ENCODE measurements at regions not wholly inside any gene's neighbourhood (a gene's known extent, or its start where the extent isn't known, plus 50 kb on each side); places are given as distances from the start of the nearest gene placed in this dataset.

DNA sequence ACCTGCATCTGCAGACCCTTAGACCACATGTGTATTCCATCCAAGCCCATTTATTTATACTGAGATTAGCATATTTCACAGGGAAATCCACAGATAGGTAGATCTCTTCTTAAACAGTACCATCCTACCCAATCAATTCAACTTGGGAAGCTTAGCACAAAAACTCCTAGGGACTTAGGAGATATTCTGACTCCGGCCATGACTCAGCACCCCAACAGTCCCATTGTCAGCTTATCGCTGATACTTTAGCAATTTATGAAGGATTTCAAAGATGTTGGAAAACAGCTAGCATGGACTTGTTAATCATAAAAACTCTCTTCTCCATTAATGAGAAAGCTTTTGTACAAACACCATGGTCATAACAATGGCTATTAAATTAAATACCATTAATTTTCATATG, 236.2 kb upstream of the PREP start:
- no peak for TF ChIP-seq CTCF (IDR thresholded peaks at IDR 0.05)
- TF ChIP-seq EZH2 (IDR thresholded peaks at IDR 0.05; ENCODE audit: borderline replicate concordance, insufficient read depth, low read depth, low read length, poor library complexity, severe bottlenecking) = no peak
